ENCODE measurements at regions not wholly inside any gene's neighbourhood (a gene's known extent, or its start where the extent isn't known, plus 50 kb on each side); places are given as distances from the start of the nearest gene placed in this dataset.

GRCh38 chr3:34669490-34669889 is 871.1 kb downstream of the PDCD6IP start:
- ChIA-PET POLR2A (no interaction called here), CTCF (no interaction called here), RAD21 (ENCODE audit: unreplicated experiment) (no interaction called here), SMC1A (ENCODE audit: uncharacterized antibody, unreplicated experiment) (no interaction called here)
- no peak overlapping the region for H3K9ac ChIP-seq (ENCODE audit: control insufficient read depth, insufficient read depth, low read length)
- no peaks in the 10 kb centered on the region for H3K4me1 ChIP-seq (ENCODE audit: control insufficient read depth, insufficient read depth, low read length)
- TF ChIP-seq SUPT20H (IDR thresholded peaks at IDR 0.05; ENCODE audit: borderline replicate concordance, control insufficient read depth, low read depth, low read length) (no peak), SMAD5 (IDR thresholded peaks at IDR 0.05; ENCODE audit: low read depth) (no peak), ATF2 (IDR thresholded peaks at IDR 0.05; ENCODE audit: low read length) (no peak), NRF1 (conservative IDR thresholded peaks at IDR 0.05; ENCODE audit: low read depth, low read length) (no peak), BCL3 (IDR thresholded peaks at IDR 0.05; ENCODE audit: borderline replicate concordance, insufficient read depth, low read depth, low read length, poor library complexity, severe bottlenecking) (no peak), CREB1 (IDR thresholded peaks at IDR 0.05; ENCODE audit: low read depth) (no peak), NFYA (IDR thresholded peaks at IDR 0.05; ENCODE audit: borderline replicate concordance, low read depth, low read length) (no peak), CHD4 (IDR thresholded peaks at IDR 0.05) (no peak), HSF1 (IDR thresholded peaks at IDR 0.05; ENCODE audit: low read depth, low read length) (no peak), MYC (IDR thresholded peaks at IDR 0.05; ENCODE audit: insufficient read depth, insufficient read length, insufficient replicate concordance, low read length, severe bottlenecking) (no peak), SIN3A (IDR thresholded peaks at IDR 0.05; ENCODE audit: low read depth, low read length) (no peak), ELK1 (IDR thresholded peaks at IDR 0.05; ENCODE audit: low read depth, low read length) (no peak), TCF7 (IDR thresholded peaks at IDR 0.05; ENCODE audit: borderline replicate concordance) (no peak), USF1 (IDR thresholded peaks at IDR 0.05; ENCODE audit: borderline replicate concordance, extremely low read length, insufficient read depth, low read depth, low read length) (no peak)
- H3K36me3 ChIP-seq (ENCODE audit: control insufficient read depth in 2 of 2, insufficient read depth in 2 of 2, low read length in 1 of 2), result no peaks in the 10 kb centered on the region
- ATAC-seq (no peak), FAIRE-seq (no peak), DNase-seq (ENCODE audit: low read depth, low spot score) (no peak)
- no peak overlapping the region for H3K4me3 ChIP-seq
- no peaks in the 10 kb centered on the region for H3K9me3 ChIP-seq (replicated peaks; ENCODE audit: control insufficient read depth, insufficient read depth, low read length)
- no peaks in the 10 kb centered on the region for H3K27me3 ChIP-seq (replicated peaks in 1 of 2; ENCODE audit: control insufficient read depth in 2 of 2, insufficient read depth in 2 of 2, low read length in 1 of 2)
- in situ Hi-C loops (cut with MboI) (no loop called here), intact Hi-C loops (cut with micrococcal nuclease; ENCODE audit: unreplicated experiment) (no loop called here)
- H4K20me1 ChIP-seq (ENCODE audit: control insufficient read depth, insufficient read depth), result no peaks in the 10 kb centered on the region
- no peak overlapping the region for H2AFZ ChIP-seq (ENCODE audit: control insufficient read depth, low read depth, low read length)
- BruUV-seq (replicated peaks), result no TSS peak
- WGBS (ENCODE audit: insufficient coverage, insufficient replicate concordance, low lambda C conversion rate, missing lambda C conversion rate), result 5% methylated on average over 3 of the region's 3 CpGs
- H3K79me2 ChIP-seq (ENCODE audit: control insufficient read depth, insufficient read depth, low read length), result no peaks in the 10 kb centered on the region
- H3K4me2 ChIP-seq (ENCODE audit: control insufficient read depth, insufficient read depth), result no peak overlapping the region
- H3K27ac ChIP-seq (ENCODE audit: control insufficient read depth, insufficient read depth), result no peak overlapping the region
